Psoas muscle (tissue), 7 donors: ENCODE measurements at regions not wholly inside any gene's neighbourhood (a gene's known extent, or its start where the extent isn't known, plus 50 kb on each side); places are given as distances from the start of the nearest gene placed in this dataset.

ENCODE experiments used
- ATAC-seq, 4 donors: fragments of 200-7000 bp; cut with Tn5 transposase; one replicate each; pipeline ENCODE4 v1.9.1; 2020; ENCODE audit warnings: moderate library complexity in 3 of 4, mild to moderate bottlenecking in 2 of 4
- DNase-seq, 2 donors: peaks; one replicate each; pipeline ENCODE4 v3.0.0-alpha.2; 2020
- H3K27ac ChIP-seq: fragments of 200-600 bp; one replicate; pipeline ENCODE4 v1.8.0; 2022
- H3K27me3 ChIP-seq, 3 donors: fragments of 200-600 bp in 1 of 3; one replicate each; pipeline versions ENCODE4 v1.6.1 to v1.8.0; 2013 to 2022; ENCODE audit warnings: low read length in 2 of 3, mild to moderate bottlenecking in 2 of 3, moderate library complexity in 1 of 3; ENCODE audit not compliant: insufficient read depth in 3 of 3
- H3K36me3 ChIP-seq, 2 donors: fragments of 200-600 bp in 1 of 2; one replicate each; pipeline versions ENCODE4 v1.6.1 to v1.8.0; 2013 to 2022; ENCODE audit warnings: low read depth in 1 of 2, mild to moderate bottlenecking in 1 of 2, moderate library complexity in 1 of 2; ENCODE audit not compliant: insufficient read depth in 1 of 2
- H3K4me1 ChIP-seq: fragments of 200-600 bp; one replicate; pipeline ENCODE4 v1.8.0; 2022
- H3K4me3 ChIP-seq: fragments of 200-600 bp; one replicate; pipeline ENCODE4 v1.8.0; 2022; ENCODE audit warnings: mild to moderate bottlenecking
- H3K9me3 ChIP-seq: fragments of 200-600 bp; one replicate; pipeline ENCODE4 v1.8.0; 2022
- CTCF ChIP-seq: fragments of 200-600 bp; IDR thresholded peaks from one replicate; pipeline ENCODE4 v1.8.0; 2022; ENCODE audit warnings: antibody characterized with exemption
- WGBS, 3 donors: extraction: QIAGEN DNeasy Blood & Tissue Kit; methylation state at CpG; one replicate each; pipeline versions ENCODE4 v1.1.6 to v1.1.7; 2013; 5-methylcytosine and 5-hydroxymethylcytosine counted together
- intact Hi-C, 2 donors: fragments of 100-400 bp; cut with DNase I; formaldehyde crosslinking; loops; one replicate each; pipeline versions ENCODE4 v1.11.0 to v1.14.2; 2022
- donor health status: healthy with polysubstance abuse.
- donor health status: DM: no; HTN: no; CAD: no; lungs with moderate emphysema.
- donor health status: Bipolar disorder and iron deficiency.
- donor health status: healthy.
- donor health status: DM: yes; HTN: yes; CAD: no.
- donor health status: DM: no; HTN: no; CAD: no.
- donor health status: DM: yes; HTN: yes; CAD: no.

GRCh38 chr13:30364133-30364532 lies 56.8 kb upstream of the KATNAL1 start:
- H3K9me3 ChIP-seq: no peaks in the 10 kb centered on the region
- intact Hi-C loops: no loop called here
- DNase-seq (no peak), ATAC-seq (no peak)
- H3K27ac ChIP-seq: peak overlapping the region; percentile 5
- 82 to 86% (median 83%) methylated on average over 3 of the region's 3 CpGs for WGBS, 3 donors
- TF ChIP-seq CTCF: no peak
- no peaks in the 10 kb centered on the region for H3K4me1 ChIP-seq
- no peaks in the 10 kb centered on the region for H3K36me3 ChIP-seq
- no peaks in the 10 kb centered on the region for H3K27me3 ChIP-seq
- no peak overlapping the region for H3K4me3 ChIP-seq

GRCh38 chr13:30364876-30365275 lies 57.4 kb upstream of the UBE2L5 start:
- Histone ChIP-seq H3K27ac (peak overlapping the region; percentile 59), H3K4me3 (no peak overlapping the region), H3K9me3 (no peaks in the 10 kb centered on the region), H3K27me3 (no peaks in the 10 kb centered on the region), H3K36me3 (no peaks in the 10 kb centered on the region), H3K4me1 (no peaks in the 10 kb centered on the region)
- no peak for TF ChIP-seq CTCF
- 56 to 73% (median 64%) methylated on average over 7 of the region's 7 CpGs for WGBS, 3 donors
- ATAC-seq (no peak), DNase-seq (no peak)
- intact Hi-C loops: no loop called here

- Histone ChIP-seq H3K4me3 (no peak overlapping the region), H3K9me3 (no peaks in the 10 kb centered on the region), H3K4me1 (no peaks in the 10 kb centered on the region), H3K36me3 (no peaks in the 10 kb centered on the region), H3K27me3 (no peaks in the 10 kb centered on the region), H3K27ac (no peak overlapping the region)
- no peak for TF ChIP-seq CTCF
- WGBS, 3 donors: 43 to 89% (median 87%) methylated on average over 1 of the region's 1 CpG
- ATAC-seq: no peak
- no peak for DNase-seq
- intact Hi-C loops: no loop called here
Measured at GRCh38 chr13:30366088-30366487, 56.2 kb upstream of the UBE2L5 start.

GRCh38 chr13:30367296-30367695 lies 55.0 kb upstream of the UBE2L5 start:
- no peak overlapping the region for H3K27ac ChIP-seq
- no peaks in the 10 kb centered on the region for H3K9me3 ChIP-seq
- no peaks in the 10 kb centered on the region for H3K4me1 ChIP-seq
- WGBS, 3 donors: 91 to 95% (median 95%) methylated on average over 12 of the region's 12 CpGs
- H3K4me3 ChIP-seq: no peak overlapping the region
- no peak for ATAC-seq
- intact Hi-C loops: no loop called here
- H3K27me3 ChIP-seq: no peaks in the 10 kb centered on the region
- no peak for DNase-seq
- TF ChIP-seq CTCF: no peak
- H3K36me3 ChIP-seq: no peaks in the 10 kb centered on the region

- H3K9me3 ChIP-seq: no peaks in the 10 kb centered on the region
- ATAC-seq: no peak
- no peak for DNase-seq
- no peak overlapping the region for H3K4me3 ChIP-seq
- H3K27ac ChIP-seq: no peak overlapping the region
- no peaks in the 10 kb centered on the region for H3K36me3 ChIP-seq
- no peaks in the 10 kb centered on the region for H3K4me1 ChIP-seq
- no peak for TF ChIP-seq CTCF
- 70 to 89% (median 74%) methylated on average over 1 of the region's 1 CpG for WGBS, 3 donors
- H3K27me3 ChIP-seq: no peaks in the 10 kb centered on the region
- intact Hi-C loops: no loop called here
Measured at GRCh38 chr13:30370146-30370545, 52.1 kb upstream of the UBE2L5 start.
